CD4-positive, alpha-beta T cell treated with Interferon gamma for 1 hour (primary cell): ENCODE measurements at regions not wholly inside any gene's neighbourhood (a gene's known extent, or its start where the extent isn't known, plus 50 kb on each side); places are given as distances from the start of the nearest gene placed in this dataset.
"Not testable (repeated sequence)": the region's sequence is repeated elsewhere in the genome, so short reads cannot be mapped to it uniquely, and the experiment has no call there.

Experiments used
- DNase-seq: peaks from one replicate; pipeline ENCODE4 v3.0.0-alpha.2; 2020

DNA sequence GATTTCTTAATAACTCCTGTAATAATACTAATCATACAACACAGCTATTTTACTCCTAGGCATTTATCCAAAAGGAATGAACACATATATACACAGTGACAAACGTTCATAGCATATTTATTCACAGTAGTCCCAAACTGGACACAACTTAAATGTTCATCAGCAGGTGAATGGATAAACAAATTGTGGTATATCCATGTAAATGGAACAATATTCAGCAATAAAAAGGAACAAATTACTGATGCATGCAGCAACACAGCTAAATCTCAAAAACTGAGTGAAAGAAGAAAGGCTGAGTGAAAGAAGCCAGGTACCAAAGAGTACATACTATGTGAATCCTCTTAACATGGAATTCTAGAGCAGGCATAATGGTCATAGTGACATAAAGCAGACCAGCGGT, 242.7 kb upstream of the USP24 start:
- DNase-seq: no peak

DNA sequence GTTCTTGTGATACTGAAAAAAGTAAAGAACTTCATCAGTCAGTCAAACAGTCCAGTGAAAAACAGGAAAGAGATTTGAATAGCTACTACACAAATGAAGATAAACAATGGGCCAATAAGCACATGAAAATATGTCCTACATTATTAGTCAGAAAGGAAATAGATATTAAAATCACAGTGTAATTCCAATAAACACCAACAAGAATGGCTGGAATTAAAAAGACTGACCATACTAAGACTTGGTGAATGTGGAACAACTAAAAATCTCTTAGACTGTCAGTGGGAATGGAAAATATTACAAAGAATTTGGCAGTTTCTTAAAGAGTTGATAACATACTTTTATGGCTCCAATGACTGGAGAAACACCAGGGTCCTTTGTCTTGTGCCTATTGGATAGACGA, 241.8 kb upstream of the USP24 start:
- DNase-seq: no peak

GRCh38 chr1:55448261-55448660, 233.1 kb upstream of the USP24 start:
- DNase-seq: no peak

- no peak for DNase-seq
Observed at GRCh38 chr1:55447488-55447887, 232.3 kb upstream of the USP24 start.

DNA sequence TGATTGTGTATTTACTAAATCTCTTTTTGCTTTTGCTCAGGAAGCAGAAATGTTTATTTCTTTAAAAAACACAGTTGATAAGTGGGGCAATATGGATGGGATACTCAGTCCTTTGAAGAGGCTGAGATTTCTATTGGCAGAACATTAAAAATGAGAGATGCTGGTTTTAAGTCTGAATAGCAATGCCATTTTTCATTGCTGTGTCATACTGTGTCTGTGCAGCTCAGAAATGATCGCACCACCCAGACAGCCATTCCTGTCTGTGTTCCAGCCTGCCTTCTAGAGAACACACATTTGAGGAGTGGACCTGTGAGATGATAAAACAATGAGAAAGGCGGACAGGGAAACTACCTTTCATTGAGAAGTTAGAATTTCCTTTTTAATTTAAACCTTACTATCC, 231.2 kb upstream of the USP24 start:
- no peak for DNase-seq

DNA sequence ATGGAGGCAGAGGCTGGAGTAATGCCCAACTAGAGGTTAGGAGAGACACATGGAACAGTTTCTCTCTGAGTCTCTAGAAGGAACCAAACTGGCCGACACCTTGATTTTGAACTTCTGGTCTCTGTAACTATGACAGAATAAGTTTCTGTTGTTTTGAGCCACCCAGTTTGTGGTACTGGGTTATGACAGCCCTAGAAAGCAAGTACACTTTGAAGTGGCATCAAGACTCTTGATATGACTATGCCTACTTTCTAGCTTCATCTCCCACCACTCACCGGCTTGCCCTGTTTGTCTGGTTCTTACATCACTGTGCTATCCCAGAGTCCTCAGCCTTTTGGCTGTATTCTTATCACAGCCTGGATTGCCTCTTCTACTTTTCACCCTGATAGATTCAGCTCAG, 230.3 kb upstream of the USP24 start:
- DNase-seq: no peak

DNA sequence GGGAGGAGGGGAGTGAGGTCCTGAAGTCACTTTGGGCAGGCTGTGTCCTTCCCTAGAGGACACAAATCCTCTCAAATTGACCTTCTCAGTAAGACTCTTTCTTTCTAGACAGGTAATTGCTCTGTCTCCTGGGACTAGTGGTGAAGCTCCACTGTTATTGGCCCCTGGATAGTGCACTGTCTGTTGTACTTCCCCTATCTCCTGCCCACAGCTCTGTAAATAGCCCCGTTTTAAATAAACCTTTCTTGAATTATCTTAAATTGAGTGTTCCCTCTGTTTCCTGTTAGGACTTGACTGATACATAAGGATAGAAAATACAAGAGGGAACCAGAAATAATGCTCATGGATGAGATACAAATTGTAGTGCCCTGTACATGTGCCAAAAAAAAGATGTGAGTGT, 229.5 kb upstream of the USP24 start:
- DNase-seq: no peak

- DNase-seq: no peak
Observed at GRCh38 chr1:55443175-55443915, 228.2 kb upstream of the USP24 start.

DNA sequence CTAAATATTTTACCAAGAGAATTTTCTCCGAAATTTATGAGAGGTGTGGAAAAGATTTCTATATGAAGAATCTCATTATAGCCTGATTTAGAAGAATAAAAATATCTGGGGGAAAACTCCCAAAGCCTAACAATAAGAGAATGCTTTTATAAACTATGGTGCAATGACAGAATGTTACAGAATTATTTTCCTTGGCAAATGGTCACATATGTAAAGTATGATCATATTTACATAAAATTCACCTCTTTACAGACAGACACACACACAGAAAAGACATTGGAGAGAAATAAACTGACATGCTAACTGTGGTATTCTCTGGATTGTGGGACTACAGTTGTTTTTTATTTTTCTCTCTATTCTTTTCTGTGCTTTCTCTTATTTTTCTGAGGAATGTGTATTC, 226.3 kb upstream of the USP24 start:
- no peak for DNase-seq

DNA sequence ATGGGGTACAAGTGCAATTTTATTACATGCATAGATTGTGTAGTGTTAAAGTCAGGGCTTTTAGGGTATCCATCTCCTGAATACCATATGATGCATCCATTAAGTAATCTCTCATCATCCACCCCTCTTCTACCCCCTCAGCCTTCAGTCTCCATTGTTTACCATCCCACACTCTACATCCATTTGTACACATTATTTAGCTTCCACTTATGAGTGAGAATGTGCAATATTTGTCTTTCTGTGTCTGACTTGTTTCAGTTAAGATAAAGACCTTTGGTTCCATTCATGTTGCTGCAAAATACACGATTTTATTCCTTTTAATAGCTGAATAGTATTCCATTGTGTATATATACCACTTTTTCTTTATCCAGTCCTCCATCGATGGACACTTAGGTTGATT, 222.5 kb upstream of the USP24 start:
- no peak for DNase-seq

DNA sequence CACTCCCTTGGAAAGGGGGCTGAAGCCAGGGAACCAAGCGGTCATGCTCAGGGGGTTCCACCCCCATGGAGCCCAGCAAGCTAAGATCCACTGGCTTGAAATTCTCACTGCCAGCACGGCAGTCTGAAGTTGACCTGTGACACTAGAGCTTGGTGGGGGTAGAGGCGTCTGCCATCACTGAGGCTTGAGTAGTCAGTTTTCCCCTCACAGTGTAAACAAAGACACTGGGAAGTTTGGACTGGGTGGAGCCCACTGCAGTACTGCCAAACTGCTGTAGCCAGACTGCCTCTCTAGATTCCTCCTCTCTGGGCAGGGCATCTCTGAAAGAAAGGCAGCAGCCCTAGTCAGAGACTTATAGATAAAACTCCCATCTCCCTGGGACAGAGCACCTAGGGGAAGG, 215.6 kb upstream of the USP24 start:
- DNase-seq: not testable (repeated sequence)

DNA sequence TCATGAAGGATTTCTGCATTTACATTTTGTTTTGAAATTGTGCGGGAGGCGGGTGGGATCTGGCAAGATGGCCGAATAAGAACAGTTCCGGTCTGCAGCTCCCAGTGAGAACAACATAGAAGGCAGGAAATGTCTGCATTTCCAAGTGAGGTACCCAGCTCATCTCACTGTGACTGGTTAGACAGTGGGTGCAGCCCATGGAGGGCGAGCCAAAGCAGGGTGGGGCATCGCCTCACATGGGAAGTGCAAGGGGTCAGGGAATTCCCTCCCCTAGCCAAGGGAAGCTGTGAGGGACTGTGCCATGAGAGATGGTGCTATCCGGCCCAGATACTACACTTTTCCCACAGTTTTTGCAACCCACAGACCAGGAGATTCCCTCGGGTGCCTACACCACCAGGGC, 215.0 kb upstream of the USP24 start:
- not testable (repeated sequence) for DNase-seq

- DNase-seq: no peak
Observed at GRCh38 chr1:55428944-55429931, 214.1 kb upstream of the USP24 start.

GRCh38 chr1:55428231-55428630, 213.1 kb upstream of the USP24 start:
- DNase-seq: no peak

GRCh38 chr1:55427606-55428005, 212.4 kb upstream of the USP24 start:
- no peak for DNase-seq

GRCh38 chr1:55426619-55427018, 211.5 kb upstream of the USP24 start:
- DNase-seq: no peak

DNA sequence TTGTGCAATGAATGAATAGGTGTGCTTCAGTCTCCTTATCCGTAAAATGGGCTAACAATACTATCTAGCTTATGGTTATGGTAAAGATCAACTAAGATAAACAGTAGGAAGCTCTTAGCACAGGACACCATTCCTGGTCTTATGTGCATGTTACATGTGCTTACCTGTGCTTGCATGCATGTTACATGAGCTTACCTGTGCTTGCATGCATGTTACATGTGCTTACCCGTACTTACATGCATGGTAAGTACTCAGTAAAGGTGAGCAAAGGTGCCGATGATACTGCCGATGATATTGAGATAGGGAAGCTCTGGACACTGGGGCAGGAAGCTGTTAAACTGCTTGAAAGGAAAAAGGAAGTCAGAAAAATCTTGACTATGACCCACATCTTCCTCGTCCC, 211.0 kb upstream of the USP24 start:
- DNase-seq: no peak

DNA sequence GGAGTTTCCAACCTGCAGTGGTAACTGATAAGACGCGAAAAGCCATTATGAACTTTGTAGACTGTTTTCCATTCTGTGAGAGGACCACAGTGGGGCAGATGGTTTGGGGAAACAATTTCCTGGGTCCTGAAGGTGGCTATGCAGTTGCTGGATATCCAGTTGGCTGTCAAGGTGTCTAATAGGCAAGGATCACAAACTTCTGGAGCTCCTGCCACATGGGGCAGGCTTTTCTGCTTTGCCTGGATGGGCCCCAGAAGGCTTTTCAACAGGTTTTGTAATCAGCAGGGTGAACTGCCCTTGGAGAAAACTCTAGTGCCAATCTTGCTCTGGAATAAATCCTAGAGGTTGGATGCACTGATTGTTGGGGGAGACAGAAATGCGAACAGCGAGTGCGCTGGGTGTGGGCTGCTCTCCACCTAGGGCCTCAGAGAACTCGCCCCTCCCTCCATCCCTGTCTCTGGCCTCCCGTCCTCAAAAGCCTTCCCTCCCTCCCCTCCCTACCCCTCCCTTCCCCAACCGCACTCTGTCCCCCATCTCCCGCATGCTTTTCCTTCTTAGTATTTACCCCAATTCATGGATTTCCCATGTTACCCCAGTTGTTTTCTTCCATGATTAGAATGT, 210.3 kb upstream of the USP24 start:
- no peak for DNase-seq

DNA sequence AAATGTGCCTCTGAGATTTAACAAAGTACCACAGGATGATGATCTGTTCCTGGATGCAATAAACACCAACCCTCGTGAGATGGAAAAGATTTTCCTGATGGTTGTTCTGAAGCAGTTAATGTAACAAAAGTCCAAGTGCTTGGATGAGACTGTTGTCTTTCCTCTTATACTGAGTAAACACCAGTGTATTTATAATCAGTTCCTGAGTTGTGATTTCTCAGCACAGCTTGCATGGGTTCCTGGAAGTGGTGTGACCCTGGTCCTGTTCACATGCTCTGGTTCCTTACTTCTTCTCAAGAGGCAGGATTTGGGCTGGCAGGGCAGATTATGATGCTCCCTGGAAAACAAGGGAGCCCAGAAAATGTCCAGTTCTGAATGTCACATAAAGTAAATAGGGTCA, 208.2 kb upstream of the USP24 start:
- DNase-seq: no peak

GRCh38 chr1:55420929-55421716, 206.0 kb upstream of the USP24 start:
- DNase-seq: no peak

DNA sequence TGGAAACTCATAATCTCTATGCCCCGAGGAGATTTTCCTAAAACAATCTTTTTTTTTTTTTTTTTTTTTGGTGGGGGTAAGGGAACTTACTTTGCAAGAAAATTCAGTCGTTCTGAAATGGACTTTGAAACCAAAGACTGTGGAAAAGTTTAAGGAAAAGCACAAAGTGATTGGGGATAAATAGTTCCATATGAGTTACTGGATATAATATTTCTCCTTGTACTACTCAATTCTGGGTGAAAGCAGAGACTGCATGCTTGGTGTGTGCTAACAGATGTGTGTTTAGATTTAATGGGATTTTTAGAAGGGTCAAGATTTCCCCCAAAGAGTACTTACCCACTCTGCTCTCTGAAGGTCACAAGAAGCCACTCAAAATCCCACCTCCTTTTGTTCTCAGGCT, 204.9 kb upstream of the USP24 start:
- no peak for DNase-seq

GRCh38 chr1:55418208-55419000, 203.2 kb upstream of the USP24 start:
- DNase-seq: no peak
